HG03457 (cell line): ENCODE measurements at regions not wholly inside any gene's neighbourhood (a gene's known extent, or its start where the extent isn't known, plus 50 kb on each side); places are given as distances from the start of the nearest gene placed in this dataset.

Experiments used
- ATAC-seq: cut with Tn5 transposase; IDR thresholded peaks from one replicate; pipeline ENCODE4 v1.9.1; 2021; ENCODE audit warnings: moderate number of reproducible peaks; ENCODE audit not compliant: unreplicated experiment

- ATAC-seq = no peak
Observed at GRCh38 chr12:131370791-131371347, 340.0 kb upstream of the SFSWAP start.

- no peak for ATAC-seq
Observed at GRCh38 chr12:131371401-131372170, 339.3 kb upstream of the SFSWAP start.

- ATAC-seq = no peak
Observed at GRCh38 chr12:131372171-131372475, 338.8 kb upstream of the SFSWAP start.

DNA sequence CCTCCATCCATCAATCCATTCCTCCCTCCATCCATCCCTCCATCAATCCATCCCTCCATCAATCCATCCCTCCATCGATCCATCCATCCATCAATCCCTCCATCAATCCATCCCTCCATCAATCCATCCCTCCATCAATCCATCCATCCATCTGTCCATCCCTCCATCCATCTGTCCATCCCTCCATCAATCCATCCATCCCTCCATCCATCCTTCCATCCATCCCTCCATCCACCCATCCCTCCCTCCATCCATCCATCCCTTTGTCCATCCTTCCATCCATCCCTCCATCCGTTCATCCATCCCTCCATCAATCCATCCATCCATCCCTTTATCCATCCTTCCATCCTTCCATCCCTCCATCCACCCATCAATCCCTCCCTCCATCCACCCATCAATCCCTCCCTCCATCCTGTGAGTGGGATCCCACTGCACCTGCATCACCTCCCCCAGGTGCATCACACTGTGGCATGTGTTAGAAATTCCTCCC lies 338.1 kb upstream of the SFSWAP start:
- ATAC-seq = no peak

DNA sequence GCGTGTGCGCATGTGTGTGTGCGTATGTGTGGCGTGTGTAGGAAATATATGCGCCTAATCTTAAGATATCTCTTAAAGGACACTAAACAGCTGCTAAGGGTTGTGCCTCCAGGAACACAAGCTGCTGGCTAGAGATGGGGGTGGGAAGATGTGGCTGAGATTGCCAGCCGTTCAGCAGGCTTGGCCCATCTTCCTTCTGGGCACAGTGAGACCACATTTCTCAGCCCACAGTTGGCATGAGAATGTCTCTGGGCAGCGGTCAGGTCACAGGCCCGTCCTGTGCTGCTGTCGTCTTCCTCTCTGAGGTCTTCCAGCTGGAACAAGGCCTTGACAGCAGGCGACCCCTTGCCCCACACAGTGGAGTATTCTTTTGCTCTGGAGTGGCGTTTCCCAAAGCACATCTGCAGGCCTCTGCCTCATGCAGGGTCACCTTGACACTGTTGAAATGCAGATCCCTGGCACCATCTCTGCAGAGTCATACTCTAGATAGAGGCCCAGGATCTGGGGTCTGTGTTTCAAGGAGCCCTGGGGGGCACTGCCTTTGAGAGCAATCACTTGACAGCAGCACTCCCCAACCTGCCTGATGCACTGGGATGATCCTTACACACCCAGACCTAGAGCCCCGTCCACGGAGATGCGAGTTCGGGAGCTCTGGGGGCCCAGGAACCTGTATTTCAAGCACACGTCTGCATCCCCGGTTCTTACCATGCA lies 335.5 kb upstream of the SFSWAP start:
- no peak for ATAC-seq

GRCh38 chr12:131375972-131376345 lies 334.9 kb upstream of the SFSWAP start:
- ATAC-seq = no peak

DNA sequence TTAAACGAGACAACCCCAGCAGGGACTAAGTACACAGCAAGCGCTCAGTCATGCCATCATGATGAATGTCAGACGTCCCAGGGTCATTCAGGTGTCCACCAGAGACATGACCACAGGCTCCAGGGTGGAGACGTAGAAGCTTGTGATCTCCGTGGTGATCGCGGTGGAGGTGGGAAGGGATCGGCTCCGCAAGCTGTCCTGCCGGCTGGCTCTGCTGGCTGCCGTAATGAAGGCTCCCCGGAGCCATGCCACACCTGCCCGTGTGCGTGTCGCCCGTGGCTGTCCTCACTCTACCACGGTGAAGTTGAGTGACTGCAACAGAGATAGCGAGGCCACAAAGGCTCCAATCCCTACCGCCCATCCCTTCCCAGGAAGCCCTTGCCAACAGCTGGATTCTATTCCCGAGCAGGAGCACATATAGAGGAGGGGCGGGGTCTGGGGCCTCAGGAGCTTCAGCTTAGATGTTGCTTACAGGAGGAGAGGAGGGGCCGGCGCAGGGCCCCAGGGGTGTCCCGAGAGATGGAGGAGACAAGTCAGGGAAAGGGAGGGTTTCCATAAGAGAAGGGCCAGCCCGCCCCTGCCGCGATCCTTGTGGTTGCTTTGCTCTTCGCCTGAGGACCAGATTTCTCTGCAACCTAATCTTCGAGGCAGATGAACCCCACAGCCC lies 332.6 kb upstream of the SFSWAP start:
- ATAC-seq = no peak

- ATAC-seq = no peak
Observed at GRCh38 chr12:131378861-131379665, 331.8 kb upstream of the SFSWAP start.

DNA sequence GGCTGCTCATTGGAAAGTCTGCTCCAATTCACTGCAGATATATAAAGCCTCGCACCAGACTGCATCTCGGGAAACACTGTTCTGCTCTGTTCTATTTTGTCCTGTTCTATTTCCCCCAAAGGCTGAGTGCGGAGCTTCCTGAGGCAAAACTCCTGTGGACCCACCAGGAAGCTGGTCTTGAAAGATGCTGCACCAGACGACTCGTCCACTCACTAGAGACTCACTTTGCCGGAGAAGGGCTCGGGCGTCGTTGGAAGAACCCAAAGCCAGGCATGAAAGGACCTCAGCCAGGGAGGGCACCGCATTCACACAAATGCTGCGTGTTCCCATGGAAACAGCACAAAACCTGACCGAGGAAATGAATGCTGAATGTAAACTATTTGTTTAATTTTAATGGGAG lies 331.2 kb upstream of the SFSWAP start:
- ATAC-seq = no peak

DNA sequence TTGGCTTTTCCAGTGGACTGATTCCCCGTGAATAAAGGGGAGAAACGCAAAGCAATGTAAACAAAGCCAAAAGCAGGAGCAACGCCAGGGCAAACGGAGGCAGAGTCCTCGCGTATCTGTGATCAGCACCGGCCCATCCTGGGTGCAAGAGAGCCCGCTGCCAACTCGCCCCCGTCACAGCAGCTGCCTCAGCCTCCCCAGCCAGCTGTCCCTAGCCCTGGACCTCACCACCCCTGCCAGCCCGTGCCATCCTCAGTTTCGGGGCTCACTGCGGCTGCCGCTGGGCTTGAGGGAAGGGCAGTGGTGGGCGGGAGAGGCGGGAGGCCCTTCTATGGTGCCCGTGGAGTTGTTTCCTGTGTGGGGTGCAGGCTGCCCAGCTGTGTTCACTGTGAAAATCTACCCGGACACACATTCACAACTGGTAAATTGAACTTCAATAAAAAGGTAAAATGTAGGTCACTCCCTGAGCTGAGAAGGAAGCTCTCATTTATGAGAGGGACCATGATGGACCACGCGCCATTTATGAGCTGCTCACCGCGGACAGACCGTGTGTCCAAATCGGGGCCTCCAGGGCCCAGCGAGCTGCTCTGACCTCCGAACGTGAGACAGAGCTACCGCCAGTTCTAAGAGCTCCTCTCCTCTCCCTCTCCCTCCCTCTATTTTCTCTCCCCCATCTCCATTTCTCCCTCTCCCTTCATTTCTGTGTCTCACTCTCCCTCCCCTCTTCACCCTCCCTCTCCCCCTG lies 330.5 kb upstream of the SFSWAP start:
- no peak for ATAC-seq

GRCh38 chr12:131380965-131381705 lies 329.8 kb upstream of the SFSWAP start:
- ATAC-seq = no peak

- ATAC-seq = no peak
Observed at GRCh38 chr12:131381716-131382430, 329.0 kb upstream of the SFSWAP start.

GRCh38 chr12:131383291-131383690 lies 327.6 kb upstream of the SFSWAP start:
- no peak for ATAC-seq

DNA sequence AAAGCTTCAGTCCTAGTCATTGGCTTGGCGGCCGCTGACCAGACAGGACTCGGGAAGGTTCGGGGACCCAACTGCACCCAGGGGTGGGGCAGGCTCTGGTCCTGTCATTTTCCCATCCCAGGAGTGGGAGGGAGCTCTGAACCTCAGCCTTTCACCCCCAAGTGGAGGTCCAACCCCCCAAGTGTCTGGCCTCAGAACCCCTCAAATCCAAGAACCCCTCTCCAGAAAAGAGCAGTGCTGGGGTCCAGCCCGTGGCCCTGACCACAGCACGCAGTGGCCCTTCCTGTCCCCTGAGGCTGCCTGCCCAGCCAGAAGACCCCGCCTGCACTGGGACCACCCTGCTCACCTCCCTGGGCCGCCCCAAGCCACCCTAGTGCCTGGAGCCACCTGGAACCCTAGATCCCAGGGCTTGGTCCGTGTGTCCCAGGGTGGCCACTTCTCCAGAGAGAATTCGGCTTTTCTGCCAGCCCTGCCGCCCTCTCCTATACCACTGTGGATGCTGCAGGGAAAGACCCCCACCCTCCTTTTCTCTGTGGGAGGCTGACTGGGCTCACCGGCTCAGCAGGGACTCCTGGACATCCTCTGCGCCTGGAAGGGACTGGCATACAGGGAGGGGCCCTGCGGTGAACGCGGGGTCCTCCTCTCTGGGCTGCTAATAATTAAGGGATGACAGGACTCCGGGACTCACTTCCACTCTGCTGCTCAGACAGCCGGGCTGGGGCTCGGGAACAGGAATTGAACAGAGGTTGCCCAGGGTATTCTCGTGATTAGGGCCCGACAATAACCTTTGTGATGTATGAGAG lies 326.9 kb upstream of the SFSWAP start:
- ATAC-seq = no peak

DNA sequence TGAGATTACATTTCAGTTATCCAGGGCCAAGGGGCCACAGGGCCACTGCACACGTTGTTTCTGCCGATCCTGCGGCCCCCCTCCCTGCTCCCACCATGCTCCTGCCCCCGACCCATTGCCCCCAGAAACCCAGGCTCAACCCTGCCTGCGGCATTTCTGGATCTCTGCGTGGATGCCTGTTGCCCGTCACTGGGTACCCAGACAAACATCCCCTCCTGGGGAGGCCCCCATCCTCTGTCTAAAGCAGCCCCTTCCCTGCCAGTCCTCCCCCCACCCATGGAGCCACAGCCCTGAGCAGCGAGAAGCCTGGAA lies 326.4 kb upstream of the SFSWAP start:
- no peak for ATAC-seq

DNA sequence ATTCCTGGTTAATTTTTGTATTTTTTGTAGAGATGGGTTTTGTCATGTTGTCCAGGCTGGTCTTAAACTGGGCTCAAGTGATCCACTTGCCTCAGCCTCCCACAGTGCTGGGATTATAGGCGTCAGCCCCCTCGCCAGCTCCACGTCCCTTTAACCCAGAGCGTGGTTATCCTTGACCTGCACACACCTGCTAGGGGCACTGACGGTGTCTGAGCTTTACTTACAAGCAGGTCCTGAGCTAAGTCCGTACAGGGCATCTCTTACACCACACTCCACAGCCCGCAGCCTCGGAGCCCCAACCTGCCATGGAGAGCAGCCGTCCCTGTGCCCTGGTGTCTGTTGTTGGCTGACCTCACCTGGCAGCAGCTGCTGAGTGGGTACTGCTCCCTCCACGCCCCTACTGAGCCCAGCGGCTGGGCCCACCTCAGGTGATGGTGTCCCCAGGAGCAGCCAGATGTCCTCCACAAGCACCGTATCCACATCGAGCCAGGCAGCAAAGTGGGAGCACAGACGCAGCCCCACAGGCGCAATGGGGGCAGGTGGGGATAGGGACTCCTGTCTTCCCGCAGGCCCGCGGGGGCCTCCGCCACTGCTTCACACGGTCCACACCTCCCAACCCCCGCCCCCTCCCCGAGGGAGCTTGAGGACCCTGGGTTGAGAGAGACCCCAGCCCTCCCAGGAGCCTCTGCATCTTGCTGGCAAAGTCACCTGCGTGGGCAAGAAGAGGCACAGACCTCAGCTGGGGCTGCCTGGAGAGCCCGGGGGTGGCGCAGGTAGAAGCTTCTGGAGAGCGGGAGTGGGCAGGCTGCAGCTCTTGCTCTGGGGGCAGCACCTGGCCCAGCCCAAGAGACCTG lies 325.4 kb upstream of the SFSWAP start:
- ATAC-seq = no peak

GRCh38 chr12:131386167-131386521 lies 324.7 kb upstream of the SFSWAP start:
- no peak for ATAC-seq
